H1 (cell line): ENCODE measurements at regions not wholly inside any gene's neighbourhood (a gene's known extent, or its start where the extent isn't known, plus 50 kb on each side); places are given as distances from the start of the nearest gene placed in this dataset.

ENCODE experiments used
- CTCF ChIA-PET: fragments of 300-600 bp; sonication (Branson Sonifier 250); formaldehyde crosslinking; loops from one replicate; lab custom pipeline; 2021; ENCODE audit not compliant: partially characterized antibody; lab: Charles Lee
- POLR2A ChIA-PET: fragments of 300-600 bp; sonication (Branson Sonifier 250); formaldehyde crosslinking; loops from one replicate; lab custom pipeline; 2021; ENCODE audit warnings: inconsistent platforms; ENCODE audit not compliant: partially characterized antibody; lab: Charles Lee
- DNase-seq, 2 experiments: peaks; one replicate each; pipeline versions ENCODE4 v3.0.0 to v3.0.0-alpha.2; 2010 to 2022; ENCODE audit warnings: low spot score in 2 of 2, low read depth in 1 of 2, mixed read lengths in 1 of 2
- FAIRE-seq: peaks from 2 replicates; lab custom pipeline; 2011; peaks lifted over from hg19 to GRCh38; lab: Jason Lieb, UNC
- H2AFZ ChIP-seq: 2 replicates; pipeline ENCODE4 v1.8.1; 2012; ENCODE audit warnings: low read length, inconsistent platforms
- H2AK5ac ChIP-seq: 2 replicates; pipeline ENCODE4 v1.6.1; 2013; ENCODE audit warnings: low read depth, low read length
- H2BK120ac ChIP-seq: replicated peaks from 2 replicates; pipeline ENCODE3; 2013; ENCODE audit warnings: low read depth, low read length, inconsistent platforms
- H2BK12ac ChIP-seq: 2 replicates; pipeline ENCODE4 v1.6.1; 2013; ENCODE audit warnings: low read depth, low read length
- H2BK15ac ChIP-seq: 2 replicates; pipeline ENCODE4 v1.6.1; 2013; ENCODE audit warnings: low read length
- H2BK20ac ChIP-seq: 2 replicates; pipeline ENCODE4 v1.6.1; 2013; ENCODE audit warnings: low read length
- H2BK5ac ChIP-seq: 2 replicates; pipeline ENCODE4 v1.6.1; 2013; ENCODE audit warnings: low read depth, low read length
- H3K14ac ChIP-seq: 2 replicates; pipeline ENCODE4 v1.6.1; 2013; ENCODE audit warnings: inconsistent platforms; ENCODE audit not compliant: insufficient read length
- H3K18ac ChIP-seq: 2 replicates; pipeline ENCODE4 v1.6.1; 2013; ENCODE audit warnings: low read length; ENCODE audit errors: extremely low read depth
- H3K23ac ChIP-seq: 2 replicates; pipeline ENCODE4 v1.6.1; 2013; ENCODE audit warnings: inconsistent platforms; ENCODE audit not compliant: insufficient read length
- H3K23me2 ChIP-seq: 2 replicates; pipeline ENCODE4 v1.6.1; 2013; ENCODE audit warnings: low read depth, low read length
- H3K27ac ChIP-seq: 2 replicates; pipeline ENCODE4 v1.6.1; 2011; ENCODE audit warnings: low read depth, low read length, inconsistent platforms
- H3K27me3 ChIP-seq, 4 experiments: replicated peaks in 1 of 4; 1 replicate in 1 of 4; 2 replicates in 3 of 4; pipeline versions ENCODE4 v1.6.1 to v1.8.1; 2011 to 2013; ENCODE audit warnings: low read length in 3 of 4, mild to moderate bottlenecking in 3 of 4, inconsistent platforms in 2 of 4, mixed read lengths in 2 of 4, moderate library complexity in 1 of 4; ENCODE audit not compliant: control insufficient read depth in 3 of 4, insufficient read depth in 3 of 4; ENCODE audit errors: extremely low read depth in 1 of 4
- H3K36me3 ChIP-seq, 4 experiments: 2 replicates each; pipeline versions ENCODE4 v1.6.1 to v1.8.1; 2011 to 2013; ENCODE audit warnings: mild to moderate bottlenecking in 4 of 4, low read length in 3 of 4, moderate library complexity in 2 of 4, control low read depth in 1 of 4, inconsistent platforms in 1 of 4; ENCODE audit not compliant: insufficient read depth in 4 of 4, control insufficient read depth in 2 of 4
- H3K4ac ChIP-seq: replicated peaks from 2 replicates; pipeline ENCODE3; 2013; ENCODE audit warnings: low read length, low read depth, mixed read lengths, inconsistent platforms; ENCODE audit not compliant: insufficient read length
- H3K4me1 ChIP-seq, 4 experiments: replicated peaks in 1 of 4; 1 replicate in 1 of 4; 2 replicates in 3 of 4; pipeline versions ENCODE4 v1.6.1 to v1.8.1; 2011 to 2013; ENCODE audit warnings: low read length in 3 of 4, inconsistent platforms in 2 of 4, mixed read lengths in 1 of 4; ENCODE audit not compliant: insufficient read depth in 4 of 4, control insufficient read depth in 3 of 4
- H3K4me2 ChIP-seq, 2 experiments: 2 replicates each; pipeline versions ENCODE4 v1.6.1 to v1.8.1; 2011 to 2013; ENCODE audit warnings: low read depth in 2 of 2, low read length in 2 of 2, control low read depth in 1 of 2, inconsistent platforms in 1 of 2, mild to moderate bottlenecking in 1 of 2; ENCODE audit not compliant: insufficient read depth in 1 of 2
- H3K4me3 ChIP-seq, 4 experiments: fragments of 200-600, 300-600 bp in 1 of 4; sonication (generic), shearing (Covaris generic), sonication (Bioruptor Twin) in 1 of 4; 2 replicates each; pipeline versions ENCODE4 v1.5.1 to v1.8.1; 2011 to 2016; ENCODE audit warnings: low read length in 4 of 4, low read depth in 3 of 4, control low read depth in 2 of 4, inconsistent platforms in 2 of 4, mild to moderate bottlenecking in 2 of 4, mixed read lengths in 1 of 4, moderate library complexity in 1 of 4; ENCODE audit not compliant: insufficient read depth in 2 of 4; ENCODE audit errors: extremely low read depth in 1 of 4
- H3K56ac ChIP-seq: replicated peaks from 2 replicates; pipeline ENCODE3; 2013; ENCODE audit warnings: low read depth, mild to moderate bottlenecking, mixed read lengths, low read length, inconsistent platforms; ENCODE audit not compliant: insufficient read length
- H3K79me1 ChIP-seq: 2 replicates; pipeline ENCODE4 v1.6.1; 2013; ENCODE audit warnings: low read depth, low read length, control low read depth
- H3K79me2 ChIP-seq, 2 experiments: 2 replicates each; pipeline versions ENCODE4 v1.6.1 to v1.8.1; 2012 to 2013; ENCODE audit warnings: low read length in 2 of 2, mild to moderate bottlenecking in 2 of 2, inconsistent platforms in 1 of 2; ENCODE audit not compliant: insufficient read depth in 2 of 2, control insufficient read depth in 1 of 2
- H3K9ac ChIP-seq, 4 experiments: replicated peaks in 1 of 4; 1 replicate in 1 of 4; 2 replicates in 3 of 4; pipeline versions ENCODE4 v1.6.1 to v1.8.1; 2011 to 2013; ENCODE audit warnings: low read depth in 3 of 4, low read length in 3 of 4, control low read depth in 2 of 4, mild to moderate bottlenecking in 2 of 4, moderate library complexity in 2 of 4, inconsistent platforms in 1 of 4; ENCODE audit errors: extremely low read depth in 1 of 4
- H3K9me3 ChIP-seq, 2 experiments: 2 replicates each; pipeline versions ENCODE4 v1.6.1 to v1.8.1; 2012 to 2013; ENCODE audit warnings: mild to moderate bottlenecking in 2 of 2, moderate library complexity in 2 of 2, control low read depth in 1 of 2, inconsistent platforms in 1 of 2, low read depth in 1 of 2, low read length in 1 of 2, mixed read lengths in 1 of 2; ENCODE audit not compliant: insufficient read depth in 2 of 2
- H4K20me1 ChIP-seq, 2 experiments: replicated peaks in 1 of 2; 2 replicates each; pipeline versions ENCODE3 to v1.8.1; 2011 to 2013; ENCODE audit warnings: inconsistent platforms in 2 of 2, low read length in 2 of 2, mild to moderate bottlenecking in 1 of 2; ENCODE audit not compliant: insufficient read depth in 2 of 2, control insufficient read depth in 1 of 2
- H4K5ac ChIP-seq: 2 replicates; pipeline ENCODE4 v1.6.1; 2013; ENCODE audit warnings: low read length, low read depth, mixed read lengths, inconsistent platforms; ENCODE audit not compliant: insufficient read length
- H4K8ac ChIP-seq: 2 replicates; pipeline ENCODE4 v1.8.0; 2013; ENCODE audit warnings: mild to moderate bottlenecking, moderate library complexity, low read length, inconsistent platforms; ENCODE audit not compliant: insufficient read depth; ENCODE audit errors: extremely low read depth
- H4K91ac ChIP-seq: replicated peaks from 2 replicates; pipeline ENCODE3; 2013; ENCODE audit warnings: low read length, mixed read lengths, inconsistent platforms; ENCODE audit not compliant: insufficient read length
- CHD2 ChIP-seq: IDR thresholded peaks from 2 replicates; pipeline ENCODE4 v1.6.1; 2012; ENCODE audit warnings: low read length, improper control_type of control experiment
- CTBP2 ChIP-seq: IDR thresholded peaks from 2 replicates; pipeline ENCODE4 v1.7.0; 2011; ENCODE audit warnings: borderline replicate concordance, mild to moderate bottlenecking, moderate library complexity, mixed read lengths, low read length; ENCODE audit not compliant: insufficient read depth, insufficient read length
- JUND ChIP-seq: IDR thresholded peaks from 2 replicates; pipeline ENCODE4 v1.6.1; 2011; ENCODE audit warnings: mild to moderate bottlenecking, improper control_type of control experiment, low read length
- KDM1A ChIP-seq: fragments of 200-600, 300-600 bp; sonication (generic); IDR thresholded peaks from 2 replicates; pipeline ENCODE4 v1.7.1; 2016; ENCODE audit warnings: mild to moderate bottlenecking, low read length, borderline replicate concordance
- RXRA ChIP-seq: IDR thresholded peaks from 2 replicates; pipeline ENCODE4 v1.6.1; 2011; ENCODE audit warnings: low read depth, mild to moderate bottlenecking, low read length, moderate library complexity; ENCODE audit not compliant: insufficient read depth
- SIN3A ChIP-seq, 2 experiments: IDR thresholded peaks in 1 of 2; conservative IDR thresholded peaks in 1 of 2; 2 replicates each; pipeline ENCODE4 v1.6.1; 2011 to 2012; ENCODE audit warnings: low read length in 2 of 2, improper control_type of control experiment in 1 of 2, low read depth in 1 of 2, mild to moderate bottlenecking in 1 of 2
- SIRT6 ChIP-seq: IDR thresholded peaks from one replicate; pipeline ENCODE4 v1.7.1; 2012; ENCODE audit warnings: low read length, inconsistent platforms
- SIX5 ChIP-seq: IDR thresholded peaks from 2 replicates; pipeline ENCODE4 v1.6.1; 2011; ENCODE audit warnings: mild to moderate bottlenecking, low read depth, low read length
- SP4 ChIP-seq: IDR thresholded peaks from 2 replicates; pipeline ENCODE4 v1.6.1; 2012; ENCODE audit warnings: low read length, inconsistent platforms
- SUZ12 ChIP-seq: fragments of 200-600 bp; sonication (generic); IDR thresholded peaks from 2 replicates; pipeline ENCODE4 v1.6.1; 2012; ENCODE audit warnings: mild to moderate bottlenecking, inconsistent platforms, low read length, moderate library complexity, mixed read lengths
- TCF12 ChIP-seq: IDR thresholded peaks from 2 replicates; pipeline ENCODE4 v1.6.1; 2011; ENCODE audit warnings: low read depth, mild to moderate bottlenecking, low read length
- YY1 ChIP-seq: IDR thresholded peaks from 2 replicates; pipeline ENCODE4 v1.6.1; 2011; ENCODE audit warnings: low read depth, mild to moderate bottlenecking, low read length
- WGBS, 2 experiments: shearing (Covaris generic) in 1 of 2; methylation state at CpG; one replicate each; pipeline versions ENCODE4 v1.1.6 to v1.1.7; 2013 to 2015; ENCODE audit warnings: low lambda C conversion rate in 2 of 2, mixed read lengths in 2 of 2, inconsistent platforms in 1 of 2, low coverage in 1 of 2, missing lambda C conversion rate in 1 of 2; ENCODE audit not compliant: insufficient replicate concordance in 2 of 2, insufficient coverage in 1 of 2, insufficient read length in 1 of 2; ENCODE audit errors: extremely low coverage in 1 of 2, missing lambda C conversion rate in 1 of 2; 5-methylcytosine and 5-hydroxymethylcytosine counted together
- TF ChIP-seq, protein P1 (sequence below), 3 experiments: IDR thresholded peaks; 1 replicate in 2 of 3; 2 replicates in 1 of 3; pipeline versions ENCODE4 v1.5.1 to v1.6.1; 2011; ENCODE audit warnings: low read length in 3 of 3, mild to moderate bottlenecking in 3 of 3, inconsistent platforms in 2 of 3, low read depth in 1 of 3, moderate library complexity in 1 of 3; ENCODE audit not compliant: insufficient read depth in 1 of 3; ENCODE audit errors: control extremely low read depth in 1 of 3

DNA sequence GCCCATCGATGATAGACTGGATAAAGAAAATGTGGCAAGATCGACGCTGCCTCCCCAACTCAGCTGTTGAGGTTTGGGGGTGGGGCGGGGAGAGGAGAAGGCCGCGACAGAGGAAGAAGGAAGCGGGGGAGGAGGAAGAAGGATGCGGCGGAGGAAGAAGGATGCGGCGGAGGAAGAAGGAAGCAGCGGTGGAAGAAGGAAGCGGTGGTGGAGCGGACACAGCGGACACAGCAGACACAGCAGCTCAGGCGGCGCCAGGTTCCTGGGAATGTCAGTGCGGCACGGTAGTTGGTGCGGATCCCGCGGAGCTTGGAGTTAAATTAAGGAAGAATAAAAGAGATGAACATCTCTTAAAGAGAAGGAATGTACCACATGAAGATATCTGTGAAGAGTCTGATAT, 163.9 kb upstream of the NT5E start:
- H2AFZ ChIP-seq = no peak overlapping the region
- no peaks in the 10 kb centered on the region for H3K27me3 ChIP-seq
- no peak overlapping the region for H4K8ac ChIP-seq
- no peak overlapping the region for H3K14ac ChIP-seq
- WGBS, 2 experiments = 94 to 96% methylated on average over 7 to 19 of the region's 22 CpGs
- H3K4ac ChIP-seq = no peak overlapping the region
- H3K23me2 ChIP-seq = no peaks in the 10 kb centered on the region
- no peak overlapping the region for H3K4me2 ChIP-seq
- FAIRE-seq (no peak), DNase-seq (no peak)
- no peaks in the 10 kb centered on the region for H4K20me1 ChIP-seq
- no peak overlapping the region for H2BK20ac ChIP-seq
- H3K27ac ChIP-seq = no peak overlapping the region
- no peak overlapping the region for H2BK15ac ChIP-seq
- no peak overlapping the region for H4K91ac ChIP-seq
- POLR2A ChIA-PET = no interaction called here
- no peak overlapping the region for H3K23ac ChIP-seq
- CTCF ChIA-PET = interaction anchor here (0.8 kb wide), 2 partner anchors 37 to 61 kb away, joined by 3 to 4 read pairs; no protein-coding TSS in a partner anchor
- no peak overlapping the region for H2AK5ac ChIP-seq
- H3K9me3 ChIP-seq = peaks cover 0 to 5% of the 10 kb centered on the region in 2 experiments; a peak in 1 of 4 replicates
- no peak overlapping the region for H4K5ac ChIP-seq
- no peaks in the 10 kb centered on the region for H3K79me2 ChIP-seq
- no peak overlapping the region for H2BK5ac ChIP-seq
- H2BK120ac ChIP-seq = no peak overlapping the region
- H3K4me3 ChIP-seq = no peak overlapping the region
- H2BK12ac ChIP-seq = no peak overlapping the region
- H3K36me3 ChIP-seq = no peaks in the 10 kb centered on the region
- H3K79me1 ChIP-seq = no peaks in the 10 kb centered on the region
- H3K56ac ChIP-seq = no peak overlapping the region
- H3K4me1 ChIP-seq = no peaks in the 10 kb centered on the region
- no peak overlapping the region for H3K9ac ChIP-seq
- H3K18ac ChIP-seq = no peak overlapping the region
- TF ChIP-seq SUZ12 = no peak
- TF ChIP-seq, protein P1, sequence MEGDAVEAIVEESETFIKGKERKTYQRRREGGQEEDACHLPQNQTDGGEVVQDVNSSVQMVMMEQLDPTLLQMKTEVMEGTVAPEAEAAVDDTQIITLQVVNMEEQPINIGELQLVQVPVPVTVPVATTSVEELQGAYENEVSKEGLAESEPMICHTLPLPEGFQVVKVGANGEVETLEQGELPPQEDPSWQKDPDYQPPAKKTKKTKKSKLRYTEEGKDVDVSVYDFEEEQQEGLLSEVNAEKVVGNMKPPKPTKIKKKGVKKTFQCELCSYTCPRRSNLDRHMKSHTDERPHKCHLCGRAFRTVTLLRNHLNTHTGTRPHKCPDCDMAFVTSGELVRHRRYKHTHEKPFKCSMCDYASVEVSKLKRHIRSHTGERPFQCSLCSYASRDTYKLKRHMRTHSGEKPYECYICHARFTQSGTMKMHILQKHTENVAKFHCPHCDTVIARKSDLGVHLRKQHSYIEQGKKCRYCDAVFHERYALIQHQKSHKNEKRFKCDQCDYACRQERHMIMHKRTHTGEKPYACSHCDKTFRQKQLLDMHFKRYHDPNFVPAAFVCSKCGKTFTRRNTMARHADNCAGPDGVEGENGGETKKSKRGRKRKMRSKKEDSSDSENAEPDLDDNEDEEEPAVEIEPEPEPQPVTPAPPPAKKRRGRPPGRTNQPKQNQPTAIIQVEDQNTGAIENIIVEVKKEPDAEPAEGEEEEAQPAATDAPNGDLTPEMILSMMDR (IDR thresholded peaks at IDR 0.05; ENCODE audit: control extremely low read depth in 1 of 3, insufficient read depth in 1 of 3, low read depth in 1 of 3, low read length in 3 of 3) = no peak
- no peak for TF ChIP-seq CTBP2
- TF ChIP-seq CHD2 = no peak
- no peak for TF ChIP-seq TCF12
- TF ChIP-seq JUND = no peak
- TF ChIP-seq SIRT6 = no peak
- TF ChIP-seq SIX5 = no peak
- no peak for TF ChIP-seq SP4
- TF ChIP-seq KDM1A = no peak
- TF ChIP-seq YY1 = no peak
- TF ChIP-seq SIN3A (conservative IDR thresholded peaks at IDR 0.05 in 1 of 2, IDR thresholded peaks at IDR 0.05 in 1 of 2; ENCODE audit: low read depth in 1 of 2, low read length in 2 of 2) = no peak
- TF ChIP-seq RXRA = no peak
